HepG2 (cell line): ENCODE measurements at regions not wholly inside any gene's neighbourhood (a gene's known extent, or its start where the extent isn't known, plus 50 kb on each side); places are given as distances from the start of the nearest gene placed in this dataset.

Experiments used
- CTCF ChIP-seq: sonication (generic); formaldehyde crosslinking; IDR thresholded peaks from 2 replicates; pipeline ENCODE4 v1.5.0; 2020; ENCODE audit warnings: mild to moderate bottlenecking, missing genetic modification reagents, moderate library complexity
- FLYWCH1 ChIP-seq: sonication (generic); formaldehyde crosslinking; IDR thresholded peaks from 2 replicates; pipeline ENCODE4 v1.8.1; 2023; ENCODE audit warnings: mild to moderate bottlenecking, missing genetic modification reagents
- NCOR1 ChIP-seq: fragments of 200-600 bp; sonication (generic); IDR thresholded peaks from 2 replicates; pipeline ENCODE4 v1.7.0; 2017; ENCODE audit warnings: antibody characterized with exemption, low read length, borderline replicate concordance
- RFX5 ChIP-seq: IDR thresholded peaks from 2 replicates; pipeline ENCODE4 v1.6.1; 2011; ENCODE audit warnings: low read depth, low read length, improper control_type of control experiment
- ZBTB1 ChIP-seq: sonication (generic); formaldehyde crosslinking; IDR thresholded peaks from 2 replicates; pipeline ENCODE4 v1.4.0; 2020; ENCODE audit warnings: missing genetic modification reagents, borderline replicate concordance

GRCh38 chr17:36701429-36702099 lies 100.2 kb downstream of the MRM1 start:
- TF ChIP-seq CTCF (CRISPR knock-in tag) (no peak), NCOR1 (no peak), ZBTB1 (CRISPR knock-in tag) (no peak), RFX5 (no peak), FLYWCH1 (CRISPR knock-in tag) (no peak)
